ENCODE measurements at regions not wholly inside any gene's neighbourhood (a gene's known extent, or its start where the extent isn't known, plus 50 kb on each side); places are given as distances from the start of the nearest gene placed in this dataset.
"Not testable (repeated sequence)": the region's sequence is repeated elsewhere in the genome, so short reads cannot be mapped to it uniquely, and the experiment has no call there.

GRCh38 chr13:44735806-44736205, 159.7 kb upstream of the TSC22D1 start:
- Histone ChIP-seq H3K36me3 (ENCODE audit: insufficient read depth) (no peaks in the 10 kb centered on the region), H3K4me3 (ENCODE audit: low read depth, low read length) (no peak overlapping the region), H3K27ac (ENCODE audit: low read depth) (no peak overlapping the region), H3K4me1 (ENCODE audit: insufficient read depth) (no peaks in the 10 kb centered on the region)
- 84% methylated on average over 4 of the region's 4 CpGs for WGBS
- no peak for DNase-seq (ENCODE audit: extremely low spot score)

GRCh38 chr13:44734201-44734707, 158.1 kb upstream of the TSC22D1 start:
- 82% methylated on average over 1 of the region's 1 CpG for WGBS
- Histone ChIP-seq H3K36me3 (ENCODE audit: insufficient read depth) (no peaks in the 10 kb centered on the region), H3K27ac (ENCODE audit: low read depth) (no peak overlapping the region), H3K4me3 (ENCODE audit: low read depth, low read length) (no peak overlapping the region), H3K4me1 (ENCODE audit: insufficient read depth) (no peaks in the 10 kb centered on the region)
- no peak for DNase-seq (ENCODE audit: extremely low spot score)

GRCh38 chr13:44732503-44733098, 156.5 kb upstream of the TSC22D1 start:
- Histone ChIP-seq H3K4me1 (ENCODE audit: insufficient read depth) (no peaks in the 10 kb centered on the region), H3K36me3 (ENCODE audit: insufficient read depth) (no peaks in the 10 kb centered on the region), H3K4me3 (ENCODE audit: low read depth, low read length) (no peak overlapping the region), H3K27ac (ENCODE audit: low read depth) (no peak overlapping the region)
- DNase-seq (ENCODE audit: extremely low spot score) = no peak
- 74% methylated on average over 13 of the region's 13 CpGs for WGBS

DNA sequence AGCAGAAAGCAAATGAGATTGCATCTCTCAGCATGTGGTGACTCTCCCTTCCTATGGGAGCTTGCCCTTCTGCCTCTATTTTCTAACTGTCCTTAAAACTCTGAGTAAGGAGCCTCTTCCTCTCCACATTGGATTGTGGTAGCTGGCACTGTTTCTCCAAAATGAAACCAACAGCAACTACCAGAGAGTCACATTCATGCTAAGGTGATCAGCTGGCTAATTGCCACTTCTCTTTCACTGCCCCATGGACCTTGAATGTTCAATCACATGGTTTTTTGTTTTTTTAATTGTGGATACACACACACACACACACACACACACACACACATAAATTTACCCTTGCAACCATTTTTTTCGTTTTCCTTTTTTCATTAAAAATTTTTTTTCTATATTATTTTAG, 154.7 kb upstream of the TSC22D1 start:
- DNase-seq (ENCODE audit: extremely low spot score) = no peak
- 31% methylated on average over 1 of the region's 1 CpG for WGBS
- Histone ChIP-seq H3K27ac (ENCODE audit: low read depth) (no peak overlapping the region), H3K4me3 (ENCODE audit: low read depth, low read length) (no peak overlapping the region), H3K36me3 (ENCODE audit: insufficient read depth) (no peaks in the 10 kb centered on the region), H3K4me1 (ENCODE audit: insufficient read depth) (no peaks in the 10 kb centered on the region)

- DNase-seq (ENCODE audit: extremely low spot score) = no peak
- no peaks in the 10 kb centered on the region for H3K36me3 ChIP-seq (ENCODE audit: insufficient read depth)
- no peak overlapping the region for H3K4me3 ChIP-seq (ENCODE audit: low read depth, low read length)
- H3K4me1 ChIP-seq (ENCODE audit: insufficient read depth) = no peaks in the 10 kb centered on the region
- no peak overlapping the region for H3K27ac ChIP-seq (ENCODE audit: low read depth)
- 83% methylated on average over 15 of the region's 15 CpGs for WGBS
These were observed 154.0 kb upstream of the TSC22D1 start for GRCh38 chr13:44730099-44730498.

DNA sequence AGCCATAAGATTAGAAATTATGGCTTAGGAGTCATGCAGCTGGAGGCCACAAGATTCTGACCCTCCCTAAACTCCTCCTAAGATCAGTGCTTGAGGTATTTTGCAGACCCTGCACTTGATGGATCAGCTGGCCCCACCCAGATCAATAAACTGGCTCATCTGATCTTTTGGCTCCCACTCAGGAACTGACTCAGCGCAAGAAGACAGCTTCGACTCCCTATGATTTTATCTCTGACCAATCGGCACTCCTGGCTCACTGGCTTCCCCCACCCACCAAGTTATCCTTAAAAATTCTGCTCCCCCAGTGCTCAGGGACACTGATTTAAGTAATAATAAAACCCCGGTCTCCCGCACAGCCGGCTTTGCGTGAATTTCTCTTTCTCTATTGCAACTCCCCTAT, 151.5 kb upstream of the TSC22D1 start:
- H3K36me3 ChIP-seq (ENCODE audit: insufficient read depth); H3K4me3 ChIP-seq (ENCODE audit: low read depth, low read length); H3K4me1 ChIP-seq (ENCODE audit: insufficient read depth); DNase-seq (ENCODE audit: extremely low spot score); H3K27ac ChIP-seq (ENCODE audit: low read depth): not testable (repeated sequence)
- 80% methylated on average over 7 of the region's 7 CpGs for WGBS

DNA sequence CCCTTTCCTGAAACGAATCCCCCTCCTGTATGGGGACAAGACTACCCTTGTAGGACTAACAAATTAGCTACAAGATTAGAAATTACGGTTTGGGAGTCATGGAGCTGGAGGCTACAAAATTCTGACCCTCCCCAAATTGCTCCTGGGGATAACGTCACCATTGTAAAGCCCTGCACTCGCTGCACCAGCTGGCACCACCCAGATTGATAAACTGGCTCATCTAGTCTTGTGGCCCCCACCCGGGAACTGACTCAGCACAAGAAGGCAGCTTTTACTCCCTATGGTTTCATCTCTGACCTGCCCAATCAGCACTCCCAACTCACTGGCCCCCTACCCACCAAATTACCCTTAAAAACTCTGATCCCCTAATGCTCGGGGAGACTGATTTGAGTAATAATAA, 150.6 kb upstream of the TSC22D1 start:
- 63% methylated on average over 6 of the region's 6 CpGs for WGBS
- no peak overlapping the region for H3K27ac ChIP-seq (ENCODE audit: low read depth)
- no peaks in the 10 kb centered on the region for H3K36me3 ChIP-seq (ENCODE audit: insufficient read depth)
- H3K4me1 ChIP-seq (ENCODE audit: insufficient read depth) = no peaks in the 10 kb centered on the region
- no peak overlapping the region for H3K4me3 ChIP-seq (ENCODE audit: low read depth, low read length)
- no peak for DNase-seq (ENCODE audit: extremely low spot score)

DNA sequence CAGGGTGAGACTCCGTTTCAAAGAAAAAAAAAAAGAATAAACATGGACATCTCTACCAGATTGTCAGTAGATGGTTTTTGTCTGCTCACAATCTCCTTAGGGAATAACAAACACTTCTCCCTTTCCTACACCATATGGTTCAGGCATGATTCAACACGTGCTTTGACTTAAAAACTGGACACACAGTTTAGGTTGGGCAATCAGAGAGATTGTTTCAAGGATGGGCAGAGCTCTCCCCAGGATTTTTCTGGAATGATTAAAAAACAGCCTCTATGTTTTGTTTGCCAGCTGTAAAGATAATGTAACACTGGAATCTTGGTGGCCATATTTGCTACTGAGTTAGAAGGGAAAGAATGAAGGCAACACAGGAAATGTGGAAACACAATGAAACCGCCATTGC, 150.1 kb upstream of the TSC22D1 start:
- 69% methylated on average over 3 of the region's 3 CpGs for WGBS
- H3K27ac ChIP-seq (ENCODE audit: low read depth) = no peak overlapping the region
- DNase-seq (ENCODE audit: extremely low spot score) = no peak

DNA sequence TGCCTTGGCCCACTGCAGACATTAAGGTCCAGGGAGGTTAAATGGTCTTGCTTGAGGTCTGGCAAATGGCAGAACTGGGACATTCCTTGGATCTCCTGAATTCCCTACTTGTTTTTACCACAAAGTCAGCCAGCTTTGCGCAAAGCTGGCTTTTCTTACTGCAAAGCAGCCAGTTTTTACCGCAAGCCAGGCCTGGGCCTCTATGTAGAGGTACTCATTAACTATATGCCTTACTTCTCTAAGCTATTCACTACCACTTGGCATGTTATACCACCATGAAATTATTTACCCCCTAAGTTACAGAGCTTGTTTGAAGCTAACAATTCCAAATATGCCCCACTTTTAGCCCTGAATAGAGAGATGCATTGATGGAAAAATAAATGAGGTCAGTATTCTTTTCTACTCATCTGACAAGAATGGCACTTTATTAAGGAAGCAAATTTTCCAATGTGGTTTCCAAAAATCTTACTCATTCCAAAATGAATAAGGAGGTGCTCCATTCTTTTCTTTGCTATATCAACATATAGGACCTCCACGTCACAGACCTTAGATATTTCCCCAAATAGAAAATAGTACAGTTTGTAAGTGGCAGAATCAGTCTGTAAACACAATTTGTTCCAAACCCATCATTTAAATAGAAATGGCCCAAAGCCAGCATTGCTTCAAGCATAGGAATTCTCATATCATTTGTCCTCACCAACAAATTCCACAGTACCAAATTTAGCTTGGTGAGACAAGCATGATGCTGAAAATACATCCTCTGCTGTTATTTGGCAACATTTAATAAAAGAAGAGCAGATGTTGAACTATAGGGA, 143.9 kb upstream of the TSC22D1 start:
- Histone ChIP-seq H3K4me1 (ENCODE audit: insufficient read depth) (no peaks in the 10 kb centered on the region), H3K27ac (ENCODE audit: low read depth) (no peak overlapping the region), H3K36me3 (ENCODE audit: insufficient read depth) (no peaks in the 10 kb centered on the region), H3K4me3 (ENCODE audit: low read depth, low read length) (no peak overlapping the region)
- DNase-seq (ENCODE audit: extremely low spot score) = no peak
- WGBS = 78% methylated on average over 3 of the region's 3 CpGs

More for the DNA sequence above, 150.1 kb upstream of the TSC22D1 start:
- no peaks in the 10 kb centered on the region for H3K4me1 ChIP-seq (ENCODE audit: insufficient read depth)
- no peaks in the 10 kb centered on the region for H3K36me3 ChIP-seq (ENCODE audit: insufficient read depth)
- H3K4me3 ChIP-seq (ENCODE audit: low read depth, low read length) = no peak overlapping the region

- Histone ChIP-seq H3K4me1 (ENCODE audit: insufficient read depth) (no peaks in the 10 kb centered on the region), H3K4me3 (ENCODE audit: low read depth, low read length) (no peak overlapping the region), H3K36me3 (ENCODE audit: insufficient read depth) (no peaks in the 10 kb centered on the region), H3K27ac (ENCODE audit: low read depth) (no peak overlapping the region)
- 84% methylated on average over 4 of the region's 4 CpGs for WGBS
- DNase-seq (ENCODE audit: extremely low spot score) = no peak
These were observed 142.3 kb upstream of the TSC22D1 start for GRCh38 chr13:44718467-44718866.

DNA sequence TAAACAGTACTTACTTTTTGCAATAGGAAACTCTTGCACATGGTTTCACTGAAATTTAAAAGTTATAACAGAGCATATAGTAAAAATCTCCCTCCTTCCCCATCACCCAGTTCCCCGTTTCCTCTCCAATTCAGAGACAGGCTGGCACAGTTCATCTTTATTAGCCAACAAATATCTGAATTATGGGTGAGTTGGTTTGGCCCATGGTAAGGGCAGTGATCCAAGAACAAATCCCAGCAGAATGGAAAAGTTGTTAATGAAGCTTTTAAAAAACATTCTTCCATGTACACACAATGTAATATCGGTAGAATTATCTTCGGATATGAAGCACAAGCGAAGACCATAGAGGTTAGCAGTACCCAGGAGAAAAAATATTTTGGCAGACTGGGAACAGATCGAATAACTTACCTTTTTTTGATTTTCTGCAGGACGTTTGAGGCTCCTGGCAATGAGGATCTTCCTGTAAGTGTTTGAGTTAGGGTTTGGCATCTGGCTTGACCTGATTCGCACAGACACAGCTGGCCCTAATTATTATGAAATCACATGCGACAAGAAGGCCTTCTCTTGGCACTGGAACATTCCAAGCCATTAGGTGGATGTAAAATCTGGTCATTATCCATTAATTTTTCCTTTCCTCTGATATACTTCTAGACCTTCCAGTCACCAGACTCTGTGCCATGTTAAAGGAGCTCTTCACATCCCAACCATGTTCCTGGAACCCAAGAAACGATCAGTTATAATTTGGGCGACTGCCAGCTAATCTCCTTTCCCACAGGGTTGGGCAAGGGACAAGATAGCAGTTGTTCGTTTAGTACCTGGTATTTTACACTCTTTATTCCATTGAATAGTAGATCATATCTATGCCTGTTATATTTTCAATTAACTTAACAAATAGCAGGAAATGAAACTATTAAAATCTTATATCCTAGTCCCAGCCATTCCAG, 139.4 kb upstream of the TSC22D1 start:
- 69% methylated on average over 11 of the region's 11 CpGs for WGBS
- no peaks in the 10 kb centered on the region for H3K4me1 ChIP-seq (ENCODE audit: insufficient read depth)
- no peak overlapping the region for H3K4me3 ChIP-seq (ENCODE audit: low read depth, low read length)
- H3K27ac ChIP-seq (ENCODE audit: low read depth) = no peak overlapping the region
- no peaks in the 10 kb centered on the region for H3K36me3 ChIP-seq (ENCODE audit: insufficient read depth)
- no peak for DNase-seq (ENCODE audit: extremely low spot score)

- WGBS = 66% methylated on average over 3 of the region's 3 CpGs
These were observed 137.8 kb upstream of the TSC22D1 start for GRCh38 chr13:44713788-44714469.

GRCh38 chr13:44711706-44712105, 135.6 kb upstream of the TSC22D1 start:
- Histone ChIP-seq H3K4me3 (ENCODE audit: low read depth, low read length) (no peak overlapping the region), H3K4me1 (ENCODE audit: insufficient read depth) (no peaks in the 10 kb centered on the region), H3K27ac (ENCODE audit: low read depth) (no peak overlapping the region), H3K36me3 (ENCODE audit: insufficient read depth) (no peaks in the 10 kb centered on the region)
- WGBS = 96% methylated on average over 1 of the region's 1 CpG
- DNase-seq (ENCODE audit: extremely low spot score) = no peak

More at GRCh38 chr13:44713788-44714469, 137.8 kb upstream of the TSC22D1 start:
- Histone ChIP-seq H3K36me3 (ENCODE audit: insufficient read depth) (no peaks in the 10 kb centered on the region), H3K4me3 (ENCODE audit: low read depth, low read length) (no peak overlapping the region), H3K4me1 (ENCODE audit: insufficient read depth) (no peaks in the 10 kb centered on the region), H3K27ac (ENCODE audit: low read depth) (no peak overlapping the region)
- no peak for DNase-seq (ENCODE audit: extremely low spot score)

Measured in urinary bladder (tissue), 3 donors.